ENCODE measurements at regions not wholly inside any gene's neighbourhood (a gene's known extent, or its start where the extent isn't known, plus 50 kb on each side); places are given as distances from the start of the nearest gene placed in this dataset.

GRCh38 chr11:127738771-127739286 lies 738.3 kb upstream of the KIRREL3 start:
- Histone ChIP-seq H3K4me3 (ENCODE audit: insufficient read length, low read depth) (no peak overlapping the region), H3K9ac (ENCODE audit: insufficient read length, low read depth) (no peak overlapping the region), H3K36me3 (ENCODE audit: insufficient read depth, insufficient read length, low read length) (no peaks in the 10 kb centered on the region), H3K9me3 (ENCODE audit: insufficient read depth, low read length) (no peaks in the 10 kb centered on the region), H3K27me3 (ENCODE audit: insufficient read depth, insufficient read length) (no peaks in the 10 kb centered on the region), H3K4me1 (ENCODE audit: insufficient read depth, insufficient read length) (no peaks in the 10 kb centered on the region)
- TF ChIP-seq ZNF274 (IDR thresholded peaks at IDR 0.05; ENCODE audit: low read depth, low read length): no peak
- TF ChIP-seq SUZ12 (IDR thresholded peaks at IDR 0.05; ENCODE audit: extremely low read depth, insufficient read depth, insufficient read length): no peak
- no peak for TF ChIP-seq YY1 (IDR thresholded peaks at IDR 0.05; ENCODE audit: insufficient read depth, insufficient read length)
- DNase-seq (ENCODE audit: low read depth, low spot score): no peak

GRCh38 chr11:127737499-127737898 lies 736.9 kb upstream of the KIRREL3 start:
- no peaks in the 10 kb centered on the region for H3K9me3 ChIP-seq (ENCODE audit: insufficient read depth, low read length)
- H3K4me1 ChIP-seq (ENCODE audit: insufficient read depth, insufficient read length): no peaks in the 10 kb centered on the region
- H3K9ac ChIP-seq (ENCODE audit: insufficient read length, low read depth): no peak overlapping the region
- H3K4me3 ChIP-seq (ENCODE audit: insufficient read length, low read depth): no peak overlapping the region
- no peak for DNase-seq (ENCODE audit: low read depth, low spot score)
- no peaks in the 10 kb centered on the region for H3K36me3 ChIP-seq (ENCODE audit: insufficient read depth, insufficient read length, low read length)
- TF ChIP-seq SUZ12 (IDR thresholded peaks at IDR 0.05; ENCODE audit: extremely low read depth, insufficient read depth, insufficient read length): no peak
- TF ChIP-seq ZNF274 (IDR thresholded peaks at IDR 0.05; ENCODE audit: low read depth, low read length): no peak
- no peak for TF ChIP-seq YY1 (IDR thresholded peaks at IDR 0.05; ENCODE audit: insufficient read depth, insufficient read length)
- no peaks in the 10 kb centered on the region for H3K27me3 ChIP-seq (ENCODE audit: insufficient read depth, insufficient read length)

- Histone ChIP-seq H3K9me3 (ENCODE audit: insufficient read depth, low read length) (no peaks in the 10 kb centered on the region), H3K36me3 (ENCODE audit: insufficient read depth, insufficient read length, low read length) (no peaks in the 10 kb centered on the region), H3K4me3 (ENCODE audit: insufficient read length, low read depth) (no peak overlapping the region), H3K9ac (ENCODE audit: insufficient read length, low read depth) (no peak overlapping the region), H3K27me3 (ENCODE audit: insufficient read depth, insufficient read length) (no peaks in the 10 kb centered on the region), H3K4me1 (ENCODE audit: insufficient read depth, insufficient read length) (no peaks in the 10 kb centered on the region)
- no peak for TF ChIP-seq ZNF274 (IDR thresholded peaks at IDR 0.05; ENCODE audit: low read depth, low read length)
- no peak for TF ChIP-seq SUZ12 (IDR thresholded peaks at IDR 0.05; ENCODE audit: extremely low read depth, insufficient read depth, insufficient read length)
- TF ChIP-seq YY1 (IDR thresholded peaks at IDR 0.05; ENCODE audit: insufficient read depth, insufficient read length): no peak
- no peak for DNase-seq (ENCODE audit: low read depth, low spot score)
Observed at GRCh38 chr11:127733552-127733951, 733.0 kb upstream of the KIRREL3 start.

- H3K9ac ChIP-seq (ENCODE audit: insufficient read length, low read depth): no peak overlapping the region
- TF ChIP-seq YY1 (IDR thresholded peaks at IDR 0.05; ENCODE audit: insufficient read depth, insufficient read length) (no peak), ZNF274 (IDR thresholded peaks at IDR 0.05; ENCODE audit: low read depth, low read length) (no peak), SUZ12 (IDR thresholded peaks at IDR 0.05; ENCODE audit: extremely low read depth, insufficient read depth, insufficient read length) (no peak)
- no peaks in the 10 kb centered on the region for H3K27me3 ChIP-seq (ENCODE audit: insufficient read depth, insufficient read length)
- DNase-seq (ENCODE audit: low read depth, low spot score): no peak
- no peaks in the 10 kb centered on the region for H3K4me1 ChIP-seq (ENCODE audit: insufficient read depth, insufficient read length)
- H3K4me3 ChIP-seq (ENCODE audit: insufficient read length, low read depth): no peak overlapping the region
- no peaks in the 10 kb centered on the region for H3K9me3 ChIP-seq (ENCODE audit: insufficient read depth, low read length)
- H3K36me3 ChIP-seq (ENCODE audit: insufficient read depth, insufficient read length, low read length): no peaks in the 10 kb centered on the region
Observed at GRCh38 chr11:127726367-127726766, 725.8 kb upstream of the KIRREL3 start.

GRCh38 chr11:127723714-127724113 lies 723.1 kb upstream of the KIRREL3 start:
- H3K9me3 ChIP-seq (ENCODE audit: insufficient read depth, low read length): no peaks in the 10 kb centered on the region
- DNase-seq (ENCODE audit: low read depth, low spot score): no peak
- H3K4me3 ChIP-seq (ENCODE audit: insufficient read length, low read depth): no peak overlapping the region
- no peak overlapping the region for H3K9ac ChIP-seq (ENCODE audit: insufficient read length, low read depth)
- no peaks in the 10 kb centered on the region for H3K27me3 ChIP-seq (ENCODE audit: insufficient read depth, insufficient read length)
- TF ChIP-seq SUZ12 (IDR thresholded peaks at IDR 0.05; ENCODE audit: extremely low read depth, insufficient read depth, insufficient read length) (no peak), YY1 (IDR thresholded peaks at IDR 0.05; ENCODE audit: insufficient read depth, insufficient read length) (no peak), ZNF274 (IDR thresholded peaks at IDR 0.05; ENCODE audit: low read depth, low read length) (no peak)
- H3K36me3 ChIP-seq (ENCODE audit: insufficient read depth, insufficient read length, low read length): no peaks in the 10 kb centered on the region
- no peaks in the 10 kb centered on the region for H3K4me1 ChIP-seq (ENCODE audit: insufficient read depth, insufficient read length)

- H3K9me3 ChIP-seq (ENCODE audit: insufficient read depth, low read length): no peaks in the 10 kb centered on the region
- no peak overlapping the region for H3K4me3 ChIP-seq (ENCODE audit: insufficient read length, low read depth)
- H3K27me3 ChIP-seq (ENCODE audit: insufficient read depth, insufficient read length): no peaks in the 10 kb centered on the region
- H3K4me1 ChIP-seq (ENCODE audit: insufficient read depth, insufficient read length): no peaks in the 10 kb centered on the region
- no peak for TF ChIP-seq YY1 (IDR thresholded peaks at IDR 0.05; ENCODE audit: insufficient read depth, insufficient read length)
- no peak for TF ChIP-seq ZNF274 (IDR thresholded peaks at IDR 0.05; ENCODE audit: low read depth, low read length)
- no peak for TF ChIP-seq SUZ12 (IDR thresholded peaks at IDR 0.05; ENCODE audit: extremely low read depth, insufficient read depth, insufficient read length)
- no peak for DNase-seq (ENCODE audit: low read depth, low spot score)
- no peaks in the 10 kb centered on the region for H3K36me3 ChIP-seq (ENCODE audit: insufficient read depth, insufficient read length, low read length)
- no peak overlapping the region for H3K9ac ChIP-seq (ENCODE audit: insufficient read length, low read depth)
Observed at GRCh38 chr11:127713226-127713625, 712.7 kb upstream of the KIRREL3 start.

GRCh38 chr11:127711748-127712147 lies 711.2 kb upstream of the KIRREL3 start:
- H3K9ac ChIP-seq (ENCODE audit: insufficient read length, low read depth): no peak overlapping the region
- no peak for DNase-seq (ENCODE audit: low read depth, low spot score)
- H3K27me3 ChIP-seq (ENCODE audit: insufficient read depth, insufficient read length): no peaks in the 10 kb centered on the region
- TF ChIP-seq ZNF274 (IDR thresholded peaks at IDR 0.05; ENCODE audit: low read depth, low read length): no peak
- H3K4me1 ChIP-seq (ENCODE audit: insufficient read depth, insufficient read length): no peaks in the 10 kb centered on the region
- H3K4me3 ChIP-seq (ENCODE audit: insufficient read length, low read depth): no peak overlapping the region
- H3K9me3 ChIP-seq (ENCODE audit: insufficient read depth, low read length): no peaks in the 10 kb centered on the region
- no peaks in the 10 kb centered on the region for H3K36me3 ChIP-seq (ENCODE audit: insufficient read depth, insufficient read length, low read length)

GRCh38 chr11:127710831-127711230 lies 710.3 kb upstream of the KIRREL3 start:
- Histone ChIP-seq H3K36me3 (ENCODE audit: insufficient read depth, insufficient read length, low read length) (no peaks in the 10 kb centered on the region), H3K9me3 (ENCODE audit: insufficient read depth, low read length) (no peaks in the 10 kb centered on the region), H3K4me1 (ENCODE audit: insufficient read depth, insufficient read length) (no peaks in the 10 kb centered on the region), H3K27me3 (ENCODE audit: insufficient read depth, insufficient read length) (no peaks in the 10 kb centered on the region), H3K9ac (ENCODE audit: insufficient read length, low read depth) (no peak overlapping the region), H3K4me3 (ENCODE audit: insufficient read length, low read depth) (no peak overlapping the region)
- DNase-seq (ENCODE audit: low read depth, low spot score): no peak
- no peak for TF ChIP-seq ZNF274 (IDR thresholded peaks at IDR 0.05; ENCODE audit: low read depth, low read length)
- TF ChIP-seq YY1 (IDR thresholded peaks at IDR 0.05; ENCODE audit: insufficient read depth, insufficient read length): no peak
- no peak for TF ChIP-seq SUZ12 (IDR thresholded peaks at IDR 0.05; ENCODE audit: extremely low read depth, insufficient read depth, insufficient read length)
